DOHH2 (cell line): ENCODE measurements at regions not wholly inside any gene's neighbourhood (a gene's known extent, or its start where the extent isn't known, plus 50 kb on each side); places are given as distances from the start of the nearest gene placed in this dataset.

ENCODE experiments used
- CTCF ChIP-seq: fragments of 200-600 bp; sonication (generic); IDR thresholded peaks from one replicate; pipeline ENCODE4 v1.5.1; 2014; ENCODE audit warnings: antibody characterized with exemption, mild to moderate bottlenecking, low read depth, low read length; ENCODE audit not compliant: poor library complexity, severe bottlenecking
- EZH2phosphoT487 ChIP-seq: fragments of 200-600 bp; sonication (generic); IDR thresholded peaks from 2 replicates; pipeline ENCODE4 v1.6.1; 2017; ENCODE audit warnings: borderline replicate concordance, mild to moderate bottlenecking, antibody characterized with exemption, low read length, moderate library complexity, mixed read lengths

- TF ChIP-seq CTCF: no peak
- no peak for TF ChIP-seq EZH2phosphoT487
Measured at GRCh38 chr6:100289285-100289684, 175.4 kb downstream of the SIM1 start.
